ENCODE measurements at regions not wholly inside any gene's neighbourhood (a gene's known extent, or its start where the extent isn't known, plus 50 kb on each side); places are given as distances from the start of the nearest gene placed in this dataset.
"Not testable (repeated sequence)": the region's sequence is repeated elsewhere in the genome, so short reads cannot be mapped to it uniquely, and the experiment has no call there.

DNA sequence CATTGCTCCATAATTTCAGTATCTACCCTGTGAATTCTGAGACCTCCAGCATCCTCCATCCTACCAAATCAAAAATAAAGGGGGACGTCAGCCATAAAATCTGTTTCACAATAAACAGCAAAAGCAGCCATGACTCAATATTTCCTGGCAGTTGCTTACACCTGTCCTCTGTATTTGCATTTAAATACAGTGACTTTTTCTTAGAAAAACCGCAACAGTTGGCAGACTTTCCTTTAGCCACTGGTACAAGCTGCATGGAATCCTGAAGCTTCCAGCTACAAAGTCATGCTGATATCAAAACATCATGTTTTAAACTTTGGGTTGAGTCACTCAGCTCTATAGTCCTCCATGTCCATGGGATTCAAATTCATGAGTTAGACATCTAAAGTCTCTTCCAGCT lies 278.0 kb upstream of the KAZN start:
- DNase-seq = no peak

DNA sequence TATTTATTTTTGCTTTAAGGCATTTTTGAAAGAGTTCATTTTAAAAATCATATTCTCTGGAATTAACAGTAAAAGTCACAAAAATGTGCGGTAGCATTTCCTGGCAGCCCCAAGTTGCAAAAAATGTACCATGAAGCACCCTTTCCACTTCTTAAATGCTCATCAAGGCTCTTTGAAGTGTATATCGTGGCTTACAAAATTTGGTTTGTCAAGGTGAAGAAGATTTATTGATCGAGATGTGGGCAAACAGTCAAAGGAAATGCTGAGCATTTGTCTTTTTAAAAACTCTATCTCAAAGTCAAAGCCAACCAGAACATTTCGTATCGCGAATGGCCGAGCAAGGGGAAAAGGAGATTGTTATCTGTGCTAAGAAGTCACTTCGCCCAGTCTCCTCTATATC lies 277.5 kb upstream of the KAZN start:
- no peak for DNase-seq

DNA sequence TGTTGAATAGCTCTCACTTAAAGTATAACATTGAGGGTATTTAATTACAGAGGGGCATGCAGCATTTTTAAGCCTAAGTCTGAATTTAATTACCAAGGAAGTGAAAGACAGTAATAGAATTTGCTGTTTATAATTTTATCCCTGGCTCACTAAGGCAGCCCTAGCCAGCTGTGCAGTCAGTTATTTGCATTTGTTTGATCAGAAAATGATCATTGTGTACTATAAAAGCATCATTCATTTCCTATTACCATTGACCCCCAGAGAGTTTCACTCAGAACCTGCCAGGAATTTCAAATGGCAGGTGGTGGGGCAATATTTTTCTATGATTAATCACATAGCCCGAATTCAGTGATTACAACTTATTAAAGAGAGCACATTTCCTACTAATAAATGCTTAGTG lies 277.1 kb upstream of the KAZN start:
- no peak for DNase-seq

DNA sequence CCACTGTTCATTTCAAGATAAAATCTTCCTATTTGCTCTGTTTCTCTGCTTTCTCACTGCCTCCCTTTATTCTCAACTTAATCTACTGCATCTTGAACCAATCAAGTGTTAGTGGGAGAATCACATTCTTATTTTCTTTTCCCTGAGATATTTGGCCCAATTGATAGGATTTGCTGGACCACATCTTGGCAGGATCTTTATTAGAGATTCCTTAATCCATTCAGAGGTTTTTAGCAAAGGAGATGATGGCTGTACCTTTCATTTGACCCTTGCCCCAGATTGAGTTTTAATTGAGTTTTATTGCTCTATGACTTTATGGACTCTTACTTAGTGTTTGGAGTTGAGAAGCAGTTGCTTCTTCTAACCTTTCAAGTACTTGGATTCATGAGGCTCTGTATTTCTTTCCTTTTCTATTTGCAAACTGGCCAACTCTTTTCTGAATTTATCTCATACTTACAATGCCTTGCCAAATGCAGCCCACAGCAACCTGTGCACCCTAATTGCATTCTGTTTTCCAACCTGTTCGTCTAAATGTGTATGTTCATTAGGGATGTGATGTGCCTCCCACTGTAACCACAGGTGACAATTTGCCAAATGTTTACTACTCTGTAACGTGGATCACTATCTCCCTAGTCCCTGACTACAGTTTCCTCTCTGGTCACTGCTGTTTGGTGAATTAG lies 274.8 kb upstream of the KAZN start:
- DNase-seq = no peak

DNA sequence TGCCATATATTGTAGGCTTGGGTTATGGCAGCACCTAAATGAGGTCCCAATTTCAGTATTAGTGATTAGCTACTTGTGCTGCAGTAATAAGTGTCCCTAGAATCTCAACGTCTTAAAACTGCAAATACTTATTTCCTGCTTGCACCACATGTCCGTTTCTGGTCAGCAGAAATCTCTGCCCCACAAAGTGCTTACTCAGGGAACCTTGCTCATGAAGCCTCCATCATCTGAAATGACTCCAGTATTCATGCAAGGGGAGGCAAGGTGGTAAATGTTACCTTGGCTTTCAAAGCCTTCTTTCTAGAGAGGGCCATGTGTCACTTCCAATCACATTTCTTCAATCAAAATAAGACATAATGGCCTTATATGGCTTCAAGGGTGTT lies 274.2 kb upstream of the KAZN start:
- no peak for DNase-seq

DNA sequence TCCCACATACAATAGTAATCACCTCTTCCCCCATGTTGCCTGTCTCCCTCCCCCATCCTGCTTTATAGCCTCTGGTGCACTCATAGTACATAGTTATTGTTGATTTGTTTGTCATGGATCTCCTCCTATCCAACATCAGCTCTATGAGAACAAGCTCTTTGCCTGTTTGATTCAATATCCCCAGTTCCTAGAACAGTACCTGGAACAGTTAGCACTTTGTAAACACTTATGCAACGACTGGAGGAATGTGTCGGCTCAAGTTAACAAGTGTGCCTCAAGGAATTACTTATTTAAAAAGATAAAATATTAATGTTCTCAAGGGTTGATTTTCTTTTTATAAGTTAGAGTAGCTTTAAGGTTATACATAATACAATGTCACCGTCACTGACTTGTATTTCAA lies 271.6 kb upstream of the KAZN start:
- no peak for DNase-seq

DNA sequence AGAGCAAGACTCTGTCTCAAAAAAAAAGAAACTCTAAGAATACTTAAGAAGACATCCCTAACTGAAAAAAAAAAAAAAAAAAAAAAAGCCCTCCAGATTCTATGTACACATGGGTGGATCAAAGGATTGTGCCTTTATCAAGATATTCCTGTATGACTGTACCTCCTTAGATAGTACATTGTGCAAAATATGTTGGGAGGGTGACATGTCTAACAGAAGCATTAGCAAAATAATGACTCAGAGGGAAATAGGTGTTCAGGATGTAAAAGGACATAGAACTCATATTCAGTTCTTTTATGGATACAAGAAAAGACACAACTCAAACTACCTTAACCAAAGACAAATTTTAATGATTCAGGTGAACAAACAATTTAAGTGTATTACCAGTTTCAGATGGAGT lies 269.8 kb upstream of the KAZN start:
- no peak for DNase-seq

DNA sequence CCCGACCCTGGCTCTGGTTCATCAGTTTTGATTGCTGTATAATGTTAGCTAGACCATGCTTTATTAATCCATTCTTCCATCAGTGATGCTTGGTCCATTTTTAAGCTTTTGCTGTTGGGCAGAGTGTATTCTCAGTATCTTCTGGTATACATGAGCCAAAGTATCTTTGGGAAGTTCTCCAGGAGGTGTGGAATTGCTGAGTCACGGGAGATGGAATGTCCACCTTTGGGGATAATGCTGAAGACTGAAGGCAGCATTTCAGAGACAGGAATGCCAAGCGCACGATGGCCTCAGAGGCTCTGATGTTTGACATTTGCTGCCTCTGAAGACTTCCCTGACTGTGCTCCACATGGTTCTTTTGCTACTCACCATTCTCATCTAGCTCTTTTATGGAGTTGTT lies 266.3 kb upstream of the KAZN start:
- DNase-seq = no peak

DNA sequence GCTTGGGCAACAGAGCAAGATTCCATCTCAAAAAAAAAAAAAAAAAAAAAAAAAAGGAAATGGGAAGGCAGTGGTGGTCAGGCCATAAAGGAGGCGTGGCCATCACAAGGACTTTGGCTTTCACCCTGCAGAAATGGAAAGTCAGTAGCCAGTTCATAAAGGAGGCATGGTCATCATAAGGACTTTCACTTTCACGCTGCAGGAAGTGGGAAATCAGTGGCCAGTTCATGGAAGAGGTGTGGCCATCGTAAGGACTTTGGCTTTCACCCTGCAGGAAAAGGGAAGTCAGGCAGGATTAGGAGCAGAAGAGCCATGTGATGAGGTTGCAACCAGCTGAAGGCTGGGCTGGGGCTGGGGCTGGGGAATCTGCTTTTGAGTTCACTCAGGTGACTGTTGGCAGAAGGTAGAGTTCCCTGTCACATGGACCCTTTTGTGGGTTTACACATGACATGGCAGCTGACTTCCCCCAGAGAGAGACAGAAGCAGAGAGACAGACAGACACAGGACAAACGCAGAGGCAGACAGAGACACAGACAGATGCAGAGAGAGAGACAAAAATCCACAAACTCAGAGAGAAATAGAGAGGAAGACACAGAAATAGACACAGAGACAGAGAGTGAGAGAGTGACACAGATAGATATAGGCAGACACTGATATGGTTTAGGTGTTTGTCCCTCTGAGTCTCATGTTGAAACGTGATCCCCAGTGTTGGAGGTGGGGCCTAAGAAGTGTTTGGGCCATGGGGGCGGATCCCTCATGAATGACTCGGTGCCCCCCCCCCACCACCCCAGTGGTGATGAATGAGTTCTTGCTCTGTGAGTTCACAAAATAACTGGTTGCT lies 263.9 kb upstream of the KAZN start:
- DNase-seq = no peak

DNA sequence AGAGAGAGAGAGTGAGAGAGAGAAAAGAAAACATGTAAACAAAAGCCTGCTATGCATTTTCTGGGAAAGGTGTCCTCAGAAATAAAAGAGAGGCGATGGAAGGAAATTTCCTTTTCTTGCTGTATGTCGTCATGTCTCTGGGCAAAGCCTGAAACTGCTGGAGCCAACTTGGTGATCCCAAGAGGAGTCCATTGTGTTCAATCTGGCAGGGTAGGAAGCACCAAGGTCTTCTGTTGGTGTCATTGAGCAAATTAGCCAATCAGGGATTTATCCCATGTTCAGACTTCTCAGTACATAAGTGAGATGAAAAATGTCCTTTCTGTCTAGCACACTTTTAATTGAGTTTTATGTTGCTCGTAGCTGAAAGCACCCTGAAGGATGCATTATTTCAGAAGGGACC lies 260.0 kb upstream of the KAZN start:
- DNase-seq = no peak

DNA sequence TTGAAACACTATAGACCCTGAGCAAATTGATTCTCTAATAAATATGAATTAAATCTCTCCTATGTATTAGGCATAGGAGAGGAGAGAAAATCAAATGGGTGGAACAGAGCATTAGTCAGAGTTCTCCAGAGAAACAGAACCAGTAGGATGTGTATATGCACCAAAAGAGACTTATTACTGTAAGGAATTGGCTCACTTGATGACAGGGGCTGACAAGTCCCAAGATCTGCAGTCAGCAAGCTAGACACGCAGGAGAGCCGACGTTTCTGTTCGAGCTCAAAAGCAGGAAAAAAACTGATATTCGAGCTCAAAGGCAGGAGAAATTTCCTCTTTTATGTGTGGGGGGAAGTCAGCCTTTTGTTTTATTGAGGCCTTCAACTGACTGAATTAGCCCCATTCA lies 259.2 kb upstream of the KAZN start:
- DNase-seq = no peak

DNA sequence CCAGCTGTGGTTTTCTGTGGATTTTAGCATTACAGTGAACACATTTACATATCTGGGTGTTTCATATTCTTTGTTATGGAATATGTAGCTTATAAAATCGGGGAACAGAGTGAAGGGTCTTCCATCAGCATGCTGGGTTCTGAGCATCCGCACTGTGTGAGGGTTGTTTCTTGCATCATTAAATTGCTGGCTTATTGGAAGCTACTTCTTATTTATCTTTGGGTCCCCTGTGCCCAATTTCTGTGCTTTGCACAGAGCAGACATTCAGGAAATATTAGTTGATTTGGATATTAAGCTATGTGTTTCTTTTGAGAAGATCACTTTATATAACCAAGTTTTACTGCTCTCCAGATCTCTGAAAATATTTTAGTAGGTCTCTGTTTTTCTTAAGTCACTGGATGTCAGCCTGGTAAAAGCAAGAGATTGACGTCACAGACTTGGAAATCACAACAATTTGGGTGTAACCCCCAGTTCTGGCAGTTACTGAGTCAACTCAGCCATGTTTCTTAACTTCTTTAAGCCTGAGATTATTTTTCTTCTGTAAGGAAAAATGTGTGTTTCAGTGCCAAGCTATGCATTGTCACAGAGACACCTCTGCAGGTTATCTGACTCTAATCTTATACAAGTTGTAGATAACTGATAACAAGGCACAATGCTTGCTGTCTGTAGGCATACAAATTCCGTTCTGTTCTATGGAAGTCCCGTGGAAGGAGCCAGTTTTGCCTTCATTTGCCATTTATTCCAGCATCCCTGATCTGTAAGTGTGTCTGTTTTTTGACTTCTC lies 258.3 kb upstream of the KAZN start:
- no peak for DNase-seq

DNA sequence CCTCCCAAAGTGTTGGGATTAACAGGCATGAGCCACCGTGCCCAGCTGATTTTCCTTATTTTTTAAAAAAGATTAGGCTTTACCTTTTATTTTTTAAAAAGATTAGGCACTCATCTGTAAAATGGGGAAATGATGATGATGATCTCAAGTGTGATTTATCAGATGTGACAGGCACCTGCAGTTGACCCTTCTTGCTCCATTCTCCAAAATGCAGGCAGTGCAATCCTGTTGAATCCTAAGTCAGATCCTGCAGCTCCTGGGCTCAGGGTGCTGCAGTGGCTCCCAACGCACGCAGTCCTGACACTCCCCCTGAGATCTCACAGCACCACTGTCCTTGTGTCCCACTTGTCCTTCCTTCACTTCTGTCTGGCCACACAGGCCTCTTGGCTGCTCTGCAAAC lies 257.3 kb upstream of the KAZN start:
- DNase-seq = no peak

DNA sequence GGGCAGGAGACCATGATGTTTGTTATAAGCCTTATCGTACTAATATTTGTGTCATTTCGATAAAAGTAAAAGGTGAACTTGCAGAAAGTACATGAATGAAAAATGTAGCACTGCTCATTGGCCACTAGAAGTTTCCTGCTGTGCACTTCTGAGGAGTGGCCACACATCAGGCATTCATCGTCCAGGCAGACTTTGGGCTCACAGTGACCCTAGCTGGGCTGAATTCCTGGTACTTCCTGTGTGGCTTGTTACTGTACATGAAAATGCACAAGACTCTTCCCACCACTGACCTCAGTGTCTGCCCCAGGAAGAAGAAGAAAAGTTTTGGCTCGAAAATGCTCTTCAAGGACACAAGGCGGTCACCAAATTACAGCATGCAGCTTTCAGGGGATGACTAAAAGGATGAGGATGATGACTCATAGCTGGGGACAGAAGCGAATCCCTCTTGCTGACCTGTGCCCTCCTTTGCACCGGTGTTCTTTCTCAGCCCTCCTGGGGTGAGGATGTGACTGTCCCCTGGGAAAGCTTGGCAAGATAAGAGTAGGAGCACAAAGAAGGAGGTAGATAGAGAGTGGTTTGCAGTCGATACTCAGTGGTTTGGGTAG lies 252.4 kb upstream of the KAZN start:
- no peak for DNase-seq

DNA sequence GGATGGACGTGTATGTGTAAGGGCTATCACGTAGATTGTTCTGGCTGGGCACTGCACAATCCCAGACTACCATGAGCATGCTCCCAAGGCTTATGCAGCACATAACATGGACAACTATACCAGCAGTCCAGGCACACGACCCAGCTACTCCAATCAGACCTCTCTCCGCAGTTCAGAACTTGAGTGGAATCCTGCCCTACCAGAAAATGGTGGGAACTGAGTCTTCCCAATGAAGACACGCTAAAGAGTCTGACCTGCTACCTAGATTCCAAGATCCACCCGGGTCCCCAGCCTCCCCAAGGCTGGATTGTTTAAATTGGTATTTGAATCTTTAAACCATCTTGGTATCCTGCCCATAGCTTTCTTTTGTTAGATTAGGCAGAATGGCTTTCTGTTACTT lies 251.3 kb upstream of the KAZN start:
- DNase-seq = no peak

DNA sequence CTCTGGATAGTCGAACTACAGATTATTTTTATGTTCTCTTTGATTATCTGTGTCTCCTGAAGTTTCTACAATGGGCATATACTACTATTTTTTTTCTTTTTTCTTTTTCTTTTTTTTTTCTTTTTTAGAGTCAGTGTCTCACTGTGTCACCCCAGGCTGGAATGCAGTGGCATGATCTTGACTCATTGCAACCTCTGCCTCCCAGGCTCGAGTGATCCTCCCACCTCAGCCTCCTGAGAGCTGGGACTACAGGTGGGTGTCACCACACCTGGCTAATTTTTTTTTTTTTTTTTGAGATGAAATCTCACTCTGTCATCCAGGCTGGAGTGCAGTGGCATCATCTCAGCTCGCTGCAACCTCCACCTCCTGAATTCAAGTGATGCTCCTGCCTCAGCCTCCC lies 250.7 kb upstream of the KAZN start:
- no peak for DNase-seq

DNA sequence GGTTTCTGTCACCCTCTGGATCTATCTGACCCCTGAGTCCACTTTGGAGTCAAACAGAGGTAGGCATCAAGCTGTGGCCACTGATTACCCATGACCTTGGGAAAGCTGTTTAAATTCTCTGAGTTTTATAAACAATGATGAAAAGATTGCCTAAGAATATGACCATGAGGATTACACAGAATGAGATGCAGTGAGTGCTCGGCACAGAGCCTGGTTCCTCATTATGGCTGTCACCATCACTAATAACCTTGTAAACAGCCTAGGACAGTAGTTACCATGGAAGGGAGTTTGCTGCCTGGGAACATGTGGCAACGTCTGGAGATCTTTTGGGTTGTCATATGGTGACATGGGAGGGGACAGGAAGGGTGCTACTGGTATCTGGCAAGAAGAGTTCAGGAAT lies 248.3 kb upstream of the KAZN start:
- no peak for DNase-seq

DNA sequence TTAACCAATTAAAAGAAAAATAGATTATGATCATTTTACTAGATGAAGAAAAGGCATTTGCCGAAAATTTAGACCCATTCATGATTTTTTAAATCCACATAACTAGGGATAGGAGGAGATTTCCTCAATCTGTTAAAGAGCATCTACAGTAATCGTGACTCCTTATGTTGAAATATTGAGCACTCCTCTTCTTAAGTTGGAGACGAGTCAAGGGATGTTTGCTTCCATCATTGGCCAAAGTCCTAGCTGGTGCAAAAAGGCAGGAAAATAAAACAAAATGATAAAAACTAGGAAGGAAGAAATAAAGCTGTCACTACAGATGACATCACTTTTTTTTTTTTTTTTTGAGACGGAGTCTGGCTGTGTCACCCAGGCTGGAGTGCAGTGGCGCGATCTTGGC lies 245.6 kb upstream of the KAZN start:
- no peak for DNase-seq

DNA sequence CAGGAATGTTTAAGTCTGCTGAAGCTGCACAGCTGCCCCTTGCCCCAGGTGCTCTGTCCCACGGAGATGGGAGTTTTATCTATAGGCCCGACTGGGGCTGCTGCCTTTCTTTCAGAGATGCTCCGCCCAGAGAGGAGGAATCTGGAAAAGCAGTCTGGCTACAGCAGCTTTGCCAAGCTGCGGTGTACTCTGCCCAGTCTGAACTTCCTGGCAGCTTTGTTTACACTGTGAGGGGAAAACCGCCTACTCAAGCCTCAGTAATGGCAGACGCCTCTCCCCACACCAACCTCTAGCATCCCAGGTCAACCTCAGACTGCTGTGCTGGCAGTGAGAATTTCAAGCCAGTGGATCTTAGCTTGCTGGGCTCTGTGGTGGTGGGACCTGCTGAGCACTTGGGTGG lies 237.5 kb upstream of the KAZN start:
- not testable (repeated sequence) for DNase-seq

DNA sequence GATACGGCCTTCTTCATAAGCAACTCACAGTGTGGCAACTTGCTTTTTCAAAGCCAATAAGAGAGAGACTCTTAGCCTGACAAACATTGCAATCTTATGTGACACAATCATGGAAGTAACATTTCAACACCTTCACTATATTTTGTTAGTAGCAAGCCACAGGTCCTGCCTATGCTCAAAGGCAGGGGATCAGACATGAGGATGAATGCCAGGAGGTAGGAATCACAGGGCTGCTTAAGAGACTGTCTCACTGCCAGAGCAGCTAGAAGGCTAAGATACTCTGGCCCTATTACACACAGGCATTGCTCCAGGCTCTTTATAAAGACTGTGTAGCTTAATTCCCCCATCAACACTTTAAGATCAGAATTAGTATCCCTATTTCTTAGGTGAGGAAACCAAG lies 236.2 kb upstream of the KAZN start:
- DNase-seq = no peak

DNA sequence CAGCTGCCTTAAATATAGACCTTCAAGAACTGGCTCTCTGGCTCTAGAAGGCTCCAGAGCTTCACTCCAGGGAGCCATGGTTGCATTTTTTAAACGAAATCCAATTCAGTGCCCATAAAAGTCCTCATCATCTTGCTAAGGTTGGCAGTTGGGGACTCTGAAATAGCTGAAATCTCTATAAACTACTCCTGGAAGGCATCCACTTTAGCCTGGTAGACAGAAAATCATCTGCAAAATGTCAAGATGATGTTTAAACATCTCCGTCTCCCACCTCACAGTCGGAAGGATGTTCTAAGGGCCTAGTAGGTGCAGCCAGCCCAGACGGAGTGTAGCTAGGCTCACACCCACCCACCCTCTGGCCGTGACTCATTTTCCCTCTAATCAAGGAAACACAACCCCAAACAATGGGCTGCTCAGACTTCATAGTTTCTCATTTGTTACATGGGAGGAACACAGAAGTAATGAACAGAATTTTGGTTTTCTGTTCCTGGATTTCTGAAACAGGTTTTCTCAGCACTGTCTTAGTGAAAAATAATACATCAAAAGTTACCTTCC lies 235.4 kb upstream of the KAZN start:
- no peak for DNase-seq

DNA sequence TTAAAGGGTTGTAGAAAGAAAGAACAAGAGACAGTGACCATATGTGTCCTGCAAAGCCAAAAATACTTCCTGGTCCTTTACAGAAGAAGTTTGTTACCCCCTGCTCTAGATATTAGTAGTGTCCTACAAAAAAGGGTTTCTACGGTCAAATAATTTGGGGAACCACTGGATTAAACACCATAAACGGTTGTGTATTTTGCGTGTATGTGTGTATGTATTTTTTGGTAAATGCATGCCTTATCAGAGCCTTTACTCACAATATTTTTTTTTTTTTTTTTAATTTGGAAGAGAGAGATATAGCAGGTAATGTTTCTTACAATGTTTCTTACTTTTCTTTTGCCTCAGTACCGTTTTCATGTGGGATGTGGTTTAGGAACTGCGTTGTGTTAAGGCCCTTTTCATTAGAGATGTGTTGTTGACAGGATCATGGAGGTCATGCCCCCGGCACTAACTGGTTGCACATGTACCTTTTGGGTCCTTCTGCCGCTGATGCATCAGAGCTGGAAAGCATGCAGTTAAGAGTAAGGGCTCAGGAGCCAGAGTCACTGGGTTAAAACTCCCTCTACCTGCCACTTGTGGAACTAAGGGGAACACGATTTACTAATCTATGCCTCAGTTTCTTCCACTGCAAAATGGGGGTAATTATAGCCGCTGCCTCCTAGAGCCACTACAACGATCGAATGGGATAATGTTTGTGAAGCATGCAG lies 234.6 kb upstream of the KAZN start:
- no peak for DNase-seq
